C4-2B (cell line): ENCODE measurements at regions not wholly inside any gene's neighbourhood (a gene's known extent, or its start where the extent isn't known, plus 50 kb on each side); places are given as distances from the start of the nearest gene placed in this dataset.

Source experiments
- ZFX ChIP-seq: fragments of 450-650 bp; IDR thresholded peaks from 2 replicates; pipeline ENCODE4 v1.6.1; 2017
- TF ChIP-seq, protein P1 (sequence below): fragments of 450-650 bp; conservative IDR thresholded peaks from 2 replicates; pipeline ENCODE4 v1.5.1; 2017; ENCODE audit warnings: mild to moderate bottlenecking

DNA sequence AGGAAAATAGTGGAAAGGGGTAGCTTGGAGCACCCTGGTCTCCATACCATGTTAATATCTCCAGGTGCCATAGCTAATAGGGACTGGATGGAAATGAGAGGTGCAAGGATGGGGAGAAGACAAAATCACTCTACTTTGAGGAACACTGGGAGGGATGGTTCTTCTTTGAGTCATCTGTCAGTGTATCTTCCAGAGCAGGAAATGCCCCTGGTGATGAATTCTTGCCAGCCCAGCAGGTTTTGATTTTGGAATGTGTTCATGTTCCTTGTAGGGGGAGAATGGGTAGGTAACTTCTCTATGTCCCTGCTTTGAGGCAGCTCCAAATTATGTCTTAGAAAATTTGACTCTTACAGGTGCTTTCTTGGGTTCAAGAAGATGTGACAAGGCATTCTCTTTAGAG is 177.0 kb upstream of the GLI3 start:
- TF ChIP-seq, protein P1, sequence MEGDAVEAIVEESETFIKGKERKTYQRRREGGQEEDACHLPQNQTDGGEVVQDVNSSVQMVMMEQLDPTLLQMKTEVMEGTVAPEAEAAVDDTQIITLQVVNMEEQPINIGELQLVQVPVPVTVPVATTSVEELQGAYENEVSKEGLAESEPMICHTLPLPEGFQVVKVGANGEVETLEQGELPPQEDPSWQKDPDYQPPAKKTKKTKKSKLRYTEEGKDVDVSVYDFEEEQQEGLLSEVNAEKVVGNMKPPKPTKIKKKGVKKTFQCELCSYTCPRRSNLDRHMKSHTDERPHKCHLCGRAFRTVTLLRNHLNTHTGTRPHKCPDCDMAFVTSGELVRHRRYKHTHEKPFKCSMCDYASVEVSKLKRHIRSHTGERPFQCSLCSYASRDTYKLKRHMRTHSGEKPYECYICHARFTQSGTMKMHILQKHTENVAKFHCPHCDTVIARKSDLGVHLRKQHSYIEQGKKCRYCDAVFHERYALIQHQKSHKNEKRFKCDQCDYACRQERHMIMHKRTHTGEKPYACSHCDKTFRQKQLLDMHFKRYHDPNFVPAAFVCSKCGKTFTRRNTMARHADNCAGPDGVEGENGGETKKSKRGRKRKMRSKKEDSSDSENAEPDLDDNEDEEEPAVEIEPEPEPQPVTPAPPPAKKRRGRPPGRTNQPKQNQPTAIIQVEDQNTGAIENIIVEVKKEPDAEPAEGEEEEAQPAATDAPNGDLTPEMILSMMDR, result no peak
- no peak for TF ChIP-seq ZFX
